ENCODE measurements at regions not wholly inside any gene's neighbourhood (a gene's known extent, or its start where the extent isn't known, plus 50 kb on each side); places are given as distances from the start of the nearest gene placed in this dataset.
A peak's percentile ranks its signal among the peaks of the same experiment; 100 is the strongest.

GRCh38 chr16:85536411-85537330 lies 76.5 kb upstream of the GSE1 start:
- no peak overlapping the region for H3K4me2 ChIP-seq (ENCODE audit: insufficient read depth, insufficient read length, low read length)
- no peak overlapping the region for H3K4me3 Mint-ChIP-seq
- no peak overlapping the region for H3K4ac ChIP-seq (ENCODE audit: low read depth, low read length)
- H3K18ac ChIP-seq (ENCODE audit: insufficient read length, low read depth, low read length): no peak overlapping the region
- no peaks in the 10 kb centered on the region for H3K79me2 ChIP-seq (ENCODE audit: insufficient read depth, low read length)
- no peak overlapping the region for H4K5ac ChIP-seq (ENCODE audit: insufficient read length, low read depth, low read length)
- no peak overlapping the region for H2BK12ac ChIP-seq (ENCODE audit: insufficient read length, low read depth, low read length)
- H3K56ac ChIP-seq (ENCODE audit: insufficient read length, low read depth, low read length): no peak overlapping the region
- H3K23me2 ChIP-seq (ENCODE audit: insufficient read length, low read depth, low read length, poor library complexity, severe bottlenecking): no peaks in the 10 kb centered on the region
- H2BK15ac ChIP-seq (ENCODE audit: low read depth, low read length): no peak overlapping the region
- no peak overlapping the region for H2BK20ac ChIP-seq (ENCODE audit: low read depth, low read length, poor library complexity, severe bottlenecking)
- H3K9ac ChIP-seq (ENCODE audit: extremely low read depth, insufficient read length, low read length): no peak overlapping the region
- no peak overlapping the region for H4K8ac ChIP-seq (replicated peaks; ENCODE audit: insufficient read length, low read depth, low read length)
- H3K9me3 Mint-ChIP-seq: peaks cover 11 to 14% of the 10 kb centered on the region in 2 experiments
- no peaks in the 10 kb centered on the region for H3K79me1 ChIP-seq (ENCODE audit: insufficient read depth, low read depth, low read length, poor library complexity, severe bottlenecking)
- no CpG with 5 or more reads among the region's 30 CpGs for WGBS (ENCODE audit: extremely low coverage, insufficient read length, low lambda C conversion rate)
- peaks cover 12 to 19% of the 10 kb centered on the region in 2 experiments for H3K4me1 Mint-ChIP-seq
- peak overlapping the region; percentile 36 to 66 (median 58); a peak in 5 of 7 replicates for H3K27ac Mint-ChIP-seq
- DNase-seq: no peak
- no peak overlapping the region for H2AFZ ChIP-seq (ENCODE audit: low read length)
- peaks cover 7% of the 10 kb centered on the region; the same call in 1 of the 2 replicates for H3K27me3 Mint-ChIP-seq (ENCODE audit: low read depth)
- H2BK5ac ChIP-seq (ENCODE audit: insufficient read length, low read length): no peak overlapping the region
- no peaks in the 10 kb centered on the region for H3K27me3 ChIP-seq (ENCODE audit: insufficient read depth, low read length)
- peak overlapping the region; percentile 53; the same call in 1 of the 2 replicates for H3K14ac ChIP-seq (ENCODE audit: insufficient read depth, low read length)
- peaks cover 2% of the 10 kb centered on the region; the same call in 1 of the 2 replicates for H3K4me1 ChIP-seq (ENCODE audit: insufficient read depth, low read length)
- TF ChIP-seq, protein P1, sequence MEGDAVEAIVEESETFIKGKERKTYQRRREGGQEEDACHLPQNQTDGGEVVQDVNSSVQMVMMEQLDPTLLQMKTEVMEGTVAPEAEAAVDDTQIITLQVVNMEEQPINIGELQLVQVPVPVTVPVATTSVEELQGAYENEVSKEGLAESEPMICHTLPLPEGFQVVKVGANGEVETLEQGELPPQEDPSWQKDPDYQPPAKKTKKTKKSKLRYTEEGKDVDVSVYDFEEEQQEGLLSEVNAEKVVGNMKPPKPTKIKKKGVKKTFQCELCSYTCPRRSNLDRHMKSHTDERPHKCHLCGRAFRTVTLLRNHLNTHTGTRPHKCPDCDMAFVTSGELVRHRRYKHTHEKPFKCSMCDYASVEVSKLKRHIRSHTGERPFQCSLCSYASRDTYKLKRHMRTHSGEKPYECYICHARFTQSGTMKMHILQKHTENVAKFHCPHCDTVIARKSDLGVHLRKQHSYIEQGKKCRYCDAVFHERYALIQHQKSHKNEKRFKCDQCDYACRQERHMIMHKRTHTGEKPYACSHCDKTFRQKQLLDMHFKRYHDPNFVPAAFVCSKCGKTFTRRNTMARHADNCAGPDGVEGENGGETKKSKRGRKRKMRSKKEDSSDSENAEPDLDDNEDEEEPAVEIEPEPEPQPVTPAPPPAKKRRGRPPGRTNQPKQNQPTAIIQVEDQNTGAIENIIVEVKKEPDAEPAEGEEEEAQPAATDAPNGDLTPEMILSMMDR (conservative IDR thresholded peaks at IDR 0.05): no peak
- H4K91ac ChIP-seq (ENCODE audit: insufficient read length, low read depth, low read length): no peak overlapping the region
- no peak overlapping the region for H3K27ac ChIP-seq (ENCODE audit: insufficient read length, low read depth, low read length)
- H4K20me1 ChIP-seq (ENCODE audit: control insufficient read depth, insufficient read depth, insufficient read length): no peaks in the 10 kb centered on the region
- no peak overlapping the region for H2BK120ac ChIP-seq (ENCODE audit: low read depth, low read length, poor library complexity, severe bottlenecking)
- H3K9me3 ChIP-seq (ENCODE audit: control insufficient read depth, low read depth, low read length): peaks cover 9% of the 10 kb centered on the region
- H2AK5ac ChIP-seq (ENCODE audit: insufficient read length, low read length): no peak overlapping the region
- peaks cover 7 to 10% (median 8%) of the 10 kb centered on the region in 3 experiments for H3K36me3 Mint-ChIP-seq (ENCODE audit: insufficient read depth in 1 of 3, low read depth in 3 of 3)
- no peak overlapping the region for H3K23ac ChIP-seq (ENCODE audit: insufficient read length, low read depth, low read length)
- H3T11ph ChIP-seq (ENCODE audit: low read length): no peak overlapping the region

Measured in H9 (cell line).